Stimulated activated CD4-positive, alpha-beta T cell treated with anti-CD3 and anti-CD28 coated beads, TNF-alpha, amount 100 ng/mL, for 48 hours (primary cell): ENCODE measurements at regions not wholly inside any gene's neighbourhood (a gene's known extent, or its start where the extent isn't known, plus 50 kb on each side); places are given as distances from the start of the nearest gene placed in this dataset.
"Not testable (repeated sequence)": the region's sequence is repeated elsewhere in the genome, so short reads cannot be mapped to it uniquely, and the experiment has no call there.

ENCODE experiments used
- DNase-seq, 3 donors: peaks; one replicate each; pipeline ENCODE4 v3.0.0-alpha.2; 2020; ENCODE audit warnings: low read depth in 3 of 3

DNA sequence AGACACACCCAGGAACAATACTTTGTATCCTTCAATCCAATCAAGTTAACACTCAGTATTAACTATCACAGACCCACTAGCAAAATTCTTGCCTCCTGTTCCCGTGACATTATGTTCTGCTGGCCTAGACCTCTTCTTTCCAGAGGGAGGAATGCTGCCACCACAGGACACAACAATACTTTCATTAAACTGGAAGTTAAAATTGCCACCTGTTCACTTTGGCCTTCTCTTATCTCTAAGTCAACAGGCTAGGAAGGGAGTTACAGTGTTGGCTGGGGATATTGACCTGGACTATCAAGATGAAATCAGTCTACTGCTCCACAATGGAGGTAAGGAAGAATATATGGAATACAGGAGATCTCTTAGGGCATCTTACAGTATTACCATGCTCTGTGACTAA is 1000.4 kb upstream of the GBE1 start:
- no peak for DNase-seq

DNA sequence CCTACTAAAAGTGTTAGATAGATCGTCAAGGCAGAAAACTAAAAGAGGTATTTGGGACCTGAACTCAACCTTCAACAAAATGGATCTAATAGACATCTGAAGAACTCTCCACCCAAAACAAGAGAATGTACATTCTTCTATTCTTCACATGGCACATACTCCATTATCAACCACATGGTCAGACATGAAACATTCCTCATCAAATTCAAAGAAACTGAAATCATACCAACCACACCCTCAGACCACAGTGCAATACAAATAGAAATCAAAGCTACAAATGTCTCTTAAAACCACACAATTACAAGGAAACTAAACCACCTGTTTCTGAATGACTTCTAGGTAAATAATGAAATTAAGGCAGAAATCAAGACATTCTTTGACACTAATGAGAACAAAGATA is 984.1 kb upstream of the GBE1 start:
- DNase-seq, result no peak

DNA sequence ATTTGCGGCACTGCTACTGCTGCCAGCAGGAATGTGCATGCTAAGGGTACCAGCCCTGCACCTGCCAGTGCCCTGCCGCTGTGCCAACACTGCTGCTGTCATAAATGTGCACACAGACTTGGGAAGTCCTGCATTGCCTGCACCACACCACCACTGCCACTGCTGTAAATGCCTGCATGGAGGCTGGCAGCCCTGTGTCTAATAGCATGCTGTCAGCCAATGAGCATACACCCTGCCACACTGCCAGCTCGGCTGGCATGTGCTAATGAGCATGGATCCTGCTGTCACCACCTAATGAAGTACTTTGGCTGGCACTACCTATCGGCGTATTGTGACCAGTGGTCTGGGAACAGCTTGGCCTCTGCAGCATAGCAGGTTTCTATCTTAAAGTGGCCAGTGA is 981.8 kb upstream of the GBE1 start:
- DNase-seq, result no peak

DNA sequence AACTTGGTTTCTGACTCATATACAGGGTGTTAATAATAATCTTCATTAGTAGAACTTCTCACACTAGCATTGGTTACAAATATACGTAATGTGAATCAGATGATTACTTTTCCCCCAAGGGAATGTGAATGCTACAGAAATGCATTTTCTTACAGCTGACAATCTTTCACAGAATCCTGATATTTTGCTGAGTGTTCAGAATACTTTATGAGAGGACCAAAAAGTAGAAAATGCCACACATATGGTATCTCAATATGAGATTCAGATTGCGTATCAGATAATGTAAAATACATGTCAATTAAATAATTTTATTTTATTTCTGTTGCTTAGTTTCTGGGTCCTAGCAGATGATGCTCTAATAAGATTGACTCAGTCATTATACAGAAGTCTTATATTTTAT is 979.9 kb upstream of the GBE1 start:
- no peak for DNase-seq

DNA sequence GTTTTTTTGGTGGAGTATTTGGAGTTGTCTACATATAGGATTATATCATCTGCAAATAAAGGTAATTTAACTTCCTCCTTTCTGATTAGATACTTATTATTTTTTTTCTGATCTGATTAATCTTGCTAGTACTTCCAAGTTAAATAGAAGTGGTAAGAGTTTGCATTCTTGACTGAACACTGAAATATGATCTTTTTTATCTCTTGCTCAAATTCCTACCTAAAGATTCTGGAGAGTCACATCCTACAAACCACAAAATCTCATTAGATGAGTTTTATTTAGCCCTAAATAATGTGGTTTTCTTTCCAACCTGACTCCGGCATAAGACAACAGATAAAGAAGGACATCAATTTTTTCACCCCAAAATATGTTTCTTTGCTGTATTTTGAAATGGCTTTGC is 977.9 kb upstream of the GBE1 start:
- no peak for DNase-seq

DNA sequence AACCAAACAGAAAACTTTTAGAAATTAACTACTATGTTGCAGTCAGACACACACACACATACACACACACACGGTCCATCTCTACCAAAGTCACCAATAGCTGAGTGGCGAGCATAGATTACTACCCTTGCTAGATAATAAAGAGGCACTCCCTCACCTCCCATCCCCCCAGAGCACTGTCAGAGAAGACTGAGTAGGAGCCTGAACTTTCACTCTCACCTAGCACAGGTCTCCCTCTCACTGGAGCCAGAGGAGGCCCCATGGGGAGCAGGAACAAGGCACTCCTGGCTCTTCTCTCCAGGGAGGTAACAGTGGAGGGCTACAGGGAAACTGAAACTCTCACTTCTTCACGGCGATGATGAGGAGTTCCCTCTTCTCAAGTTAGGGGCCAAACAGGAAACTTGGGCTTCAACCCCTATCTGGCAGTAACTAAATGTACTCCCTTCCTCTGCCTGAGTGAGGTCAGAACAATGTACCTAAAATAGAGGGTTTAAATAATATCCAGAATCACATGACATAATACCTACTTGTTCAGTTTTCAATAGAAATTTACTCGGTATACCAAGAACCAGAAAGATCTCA is 975.3 kb upstream of the GBE1 start:
- no peak for DNase-seq

DNA sequence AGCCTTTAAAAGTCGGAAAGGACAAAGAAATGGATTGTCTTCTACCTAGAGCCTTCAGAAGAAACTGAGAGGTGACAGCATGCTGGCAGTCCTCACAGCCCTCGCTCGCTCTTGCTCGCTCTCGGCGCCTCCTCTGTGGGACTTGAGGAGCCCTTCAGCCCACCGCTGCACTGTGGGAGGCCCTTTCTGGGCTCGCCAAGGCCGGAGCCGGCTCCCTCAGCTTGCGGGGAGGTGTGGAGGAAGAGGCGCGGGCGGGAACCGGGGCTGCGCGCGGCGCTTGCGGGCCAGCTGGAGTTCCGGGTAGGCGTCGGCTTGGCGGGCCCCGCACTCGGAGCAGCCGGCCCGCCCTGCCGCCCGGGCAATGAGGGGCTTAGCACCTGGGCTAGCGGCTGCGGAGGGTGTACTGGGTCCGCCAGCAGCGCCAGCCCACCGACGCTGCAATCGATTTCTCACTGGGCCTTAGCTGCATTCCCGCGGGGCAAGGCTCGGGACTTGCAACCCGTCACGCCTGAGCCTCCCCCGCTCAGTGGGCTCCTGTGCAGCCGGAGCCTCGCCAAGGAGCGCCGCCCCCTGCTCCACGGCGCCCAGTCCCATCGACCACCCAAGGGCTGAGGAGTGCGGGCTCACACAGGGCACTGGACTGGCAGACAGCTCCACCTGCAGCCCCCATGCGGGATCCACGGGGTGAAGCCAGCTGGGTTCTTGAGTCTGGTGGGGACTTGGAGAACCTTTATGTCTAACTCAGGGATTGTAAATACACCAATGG is 953.8 kb upstream of the GBE1 start:
- DNase-seq, result no peak

DNA sequence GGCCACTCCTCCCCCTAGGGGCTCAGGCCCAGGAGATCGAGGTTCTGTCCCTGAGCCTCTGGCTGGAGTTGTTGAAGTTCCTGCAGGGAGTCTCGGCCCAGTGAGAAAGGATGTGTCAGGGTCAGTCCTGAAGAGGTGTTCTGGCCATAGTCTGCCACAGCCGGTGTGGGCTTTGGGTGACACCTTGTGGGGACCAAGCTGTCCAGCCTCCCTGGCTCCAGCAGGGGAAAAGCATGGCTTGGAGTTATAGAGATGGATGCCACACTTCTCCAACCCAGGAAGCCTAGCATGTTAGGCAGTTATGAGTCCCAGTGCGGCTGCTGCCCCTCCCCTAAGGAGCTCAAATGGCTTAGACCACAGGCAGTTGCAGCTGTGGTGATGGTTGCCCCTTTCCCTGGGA is 945.6 kb upstream of the GBE1 start:
- no peak for DNase-seq

DNA sequence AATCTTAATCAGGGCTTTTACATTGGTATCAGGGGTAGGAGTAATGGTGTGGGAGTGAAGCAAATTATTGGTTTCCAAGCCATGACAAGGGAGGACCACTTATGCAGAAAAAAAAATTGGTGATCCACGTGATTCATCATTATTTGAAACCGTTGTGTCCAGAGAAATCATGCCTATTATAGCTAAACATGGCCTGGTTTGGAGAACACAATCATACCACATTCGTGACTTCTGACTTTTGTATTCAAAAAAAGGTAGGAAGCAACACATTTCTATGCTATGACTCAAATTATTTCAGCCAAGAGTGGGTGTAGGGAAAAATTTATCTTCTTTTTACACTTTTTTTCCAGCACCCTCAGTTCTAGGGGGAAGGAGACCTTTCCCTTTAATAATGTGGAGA is 924.3 kb upstream of the GBE1 start:
- DNase-seq, result no peak

DNA sequence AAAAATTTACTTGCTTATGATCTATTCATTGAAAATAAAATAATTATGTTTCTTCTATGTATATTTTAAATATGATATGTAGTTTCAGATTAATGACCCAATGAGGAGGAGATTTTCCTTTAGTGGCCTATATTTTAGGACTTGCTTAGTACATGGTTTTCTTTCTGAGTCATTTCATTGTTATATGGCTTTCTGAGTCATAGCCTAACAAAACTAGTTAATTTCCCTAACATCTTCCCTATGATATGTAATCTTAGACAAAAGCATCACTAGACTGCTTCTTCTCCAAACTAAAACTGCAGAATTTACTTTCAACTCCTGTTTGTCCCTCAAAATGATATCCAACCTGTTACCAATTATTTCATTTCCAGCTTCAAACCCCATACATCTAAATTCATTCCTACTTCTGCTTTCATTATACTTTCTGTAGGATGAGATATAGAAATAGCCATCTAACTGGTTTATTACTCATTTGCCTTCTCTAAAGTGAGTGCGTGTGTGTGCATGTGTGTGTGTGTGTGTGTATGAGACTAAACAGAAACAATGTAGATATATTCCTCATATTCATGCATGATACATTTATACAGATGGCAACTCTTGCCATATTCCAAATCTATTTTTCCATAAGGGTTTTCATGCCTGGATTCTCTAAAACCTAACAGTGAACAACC is 915.0 kb upstream of the GBE1 start:
- no peak for DNase-seq

DNA sequence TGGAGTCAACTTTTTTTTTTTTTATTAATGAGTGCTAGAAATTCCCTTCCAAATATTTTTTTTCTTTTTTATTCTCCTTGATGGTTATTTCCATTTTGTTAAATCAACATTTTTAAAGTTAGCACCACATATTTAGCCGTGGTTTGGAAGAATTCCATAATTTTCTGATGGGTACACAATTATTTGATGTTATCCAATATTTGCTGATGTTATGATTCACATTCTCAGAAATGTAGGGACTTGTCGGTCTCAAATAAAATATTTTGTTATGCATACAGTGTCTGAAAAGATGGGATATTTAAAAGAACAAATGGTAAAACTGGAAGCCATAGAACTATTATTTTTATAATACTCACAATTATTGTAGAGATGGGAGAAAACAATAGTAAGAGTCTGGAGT is 911.5 kb upstream of the GBE1 start:
- DNase-seq, result no peak

DNA sequence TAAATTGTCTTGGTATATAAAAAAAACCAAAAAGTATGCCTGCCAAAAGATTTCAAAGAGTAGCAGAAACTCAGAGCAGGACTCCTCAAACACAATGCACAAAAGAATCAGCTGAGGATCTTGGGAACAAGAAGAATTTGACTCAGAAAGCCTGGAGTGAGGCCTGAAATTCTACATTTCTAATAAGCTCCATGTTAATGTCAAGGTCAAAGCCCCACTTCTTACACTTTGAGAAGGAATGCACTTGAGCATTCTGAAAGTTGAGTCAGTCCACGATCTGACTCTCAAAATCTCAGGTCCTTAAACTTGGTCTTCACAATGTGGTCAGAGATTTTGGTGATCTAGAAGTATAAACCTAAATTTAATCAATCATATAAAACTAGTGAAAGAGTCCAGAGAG is 910.0 kb upstream of the GBE1 start:
- no peak for DNase-seq

DNA sequence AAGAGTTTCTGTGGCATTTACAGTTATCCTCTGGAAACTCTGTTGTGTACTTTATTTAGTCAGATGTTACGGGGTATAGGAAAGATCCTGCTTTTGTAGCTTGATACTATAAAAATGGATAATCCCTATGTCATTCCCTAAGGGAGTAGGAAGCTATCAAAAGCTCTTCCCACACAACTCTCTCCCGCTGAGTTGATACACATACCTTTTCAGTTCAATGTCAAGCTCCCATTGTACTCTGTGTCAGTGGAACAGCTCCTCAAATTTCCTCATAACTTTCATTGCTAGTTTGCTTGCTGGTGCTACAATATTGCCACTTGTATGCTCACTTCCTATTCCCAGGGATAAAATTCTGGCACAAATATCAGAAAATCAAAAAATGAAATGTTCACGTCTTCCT is 893.3 kb upstream of the GBE1 start:
- no peak for DNase-seq

DNA sequence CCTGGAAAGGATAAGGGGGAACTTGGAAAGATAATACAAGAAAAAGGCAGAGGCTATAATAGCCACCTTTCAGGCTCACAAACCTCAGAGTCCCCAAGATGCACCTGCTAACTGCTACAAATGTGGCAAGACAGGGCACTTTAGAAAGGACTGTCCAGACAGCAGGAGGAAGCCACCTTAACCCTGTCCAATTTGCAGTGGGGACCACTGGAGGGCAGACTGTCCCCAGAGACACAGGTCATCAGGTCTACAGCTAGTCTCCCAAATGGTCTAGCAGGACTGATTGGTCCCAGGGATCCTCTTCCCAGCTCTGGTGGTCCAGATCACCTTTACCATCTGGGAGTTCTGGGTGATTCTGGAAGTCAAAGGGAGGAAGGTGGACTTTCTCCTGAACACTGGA is 882.5 kb upstream of the GBE1 start:
- no peak for DNase-seq

DNA sequence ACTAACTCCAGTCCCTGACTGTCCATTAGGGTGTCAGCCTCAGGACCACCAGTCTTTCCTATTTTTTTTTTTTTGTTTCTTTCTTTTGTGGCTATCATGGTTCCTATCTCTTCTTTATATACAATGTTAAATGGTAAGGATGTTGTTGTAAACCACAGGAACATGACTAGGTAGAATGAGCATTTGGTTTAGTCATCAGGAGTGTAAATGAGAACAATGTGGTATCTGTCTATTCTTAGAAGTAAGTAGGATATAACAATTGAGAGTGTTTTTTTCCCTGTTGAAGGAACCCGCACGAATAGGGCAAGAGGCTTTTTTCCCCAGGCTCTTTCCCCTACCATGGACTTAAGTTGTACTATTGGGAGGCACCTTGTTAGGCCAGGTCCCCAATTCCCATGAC is 880.3 kb upstream of the GBE1 start:
- DNase-seq, result no peak

DNA sequence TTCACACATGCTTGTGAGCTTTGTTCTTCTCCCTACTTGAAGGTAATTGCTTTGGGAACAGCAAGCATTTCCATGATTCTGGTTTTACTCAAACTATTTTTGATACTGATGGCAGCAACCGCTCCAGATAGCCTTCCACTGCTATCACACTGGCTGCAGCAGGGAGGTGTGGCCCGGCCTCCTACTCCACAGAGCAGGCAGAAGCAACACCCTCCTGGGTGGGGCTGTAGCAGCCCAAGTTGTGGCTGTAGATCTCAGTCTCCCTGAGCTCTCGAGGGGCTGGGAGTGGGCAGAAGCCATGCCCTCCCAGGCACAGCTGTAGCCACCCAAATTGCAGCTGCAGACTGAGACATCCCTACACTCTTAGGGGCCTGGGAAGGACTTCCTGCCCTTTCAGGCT is 878.8 kb upstream of the GBE1 start:
- no peak for DNase-seq

DNA sequence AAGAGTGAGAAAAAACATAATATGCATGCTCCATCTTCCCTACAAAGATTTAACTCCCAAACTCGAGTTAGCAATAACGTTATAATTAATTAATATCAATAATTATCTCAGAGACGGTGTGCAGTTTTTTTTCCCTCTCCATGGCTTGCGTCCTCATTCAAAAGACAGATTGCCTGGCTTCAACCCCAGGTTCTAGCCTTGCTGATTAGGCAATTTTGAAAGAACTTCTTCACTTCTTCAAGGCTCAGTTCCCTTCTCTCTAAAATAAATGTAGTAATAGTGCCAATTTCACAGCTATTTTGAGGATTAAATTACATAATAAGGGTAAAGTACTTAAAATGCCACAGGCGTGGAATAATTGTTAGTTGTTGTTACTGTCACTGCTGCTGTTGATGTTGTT is 876.1 kb upstream of the GBE1 start:
- no peak for DNase-seq

DNA sequence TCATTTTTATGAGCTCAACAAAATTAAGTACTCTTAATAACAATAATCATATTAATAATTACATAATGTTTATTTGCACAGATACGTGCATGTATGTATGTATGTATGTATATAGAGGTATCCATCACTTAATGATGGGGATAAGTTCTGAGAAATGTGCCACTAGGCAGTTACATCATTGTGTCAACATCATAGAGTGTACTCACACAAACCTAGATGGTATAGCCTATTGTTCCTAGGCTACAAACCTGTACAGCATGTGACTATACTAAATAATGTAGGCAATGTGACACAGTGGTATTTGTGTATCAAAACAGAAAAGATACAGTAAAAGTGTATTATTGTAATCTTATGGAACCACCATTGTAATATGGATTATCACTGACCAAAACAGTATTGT is 874.7 kb upstream of the GBE1 start:
- no peak for DNase-seq

DNA sequence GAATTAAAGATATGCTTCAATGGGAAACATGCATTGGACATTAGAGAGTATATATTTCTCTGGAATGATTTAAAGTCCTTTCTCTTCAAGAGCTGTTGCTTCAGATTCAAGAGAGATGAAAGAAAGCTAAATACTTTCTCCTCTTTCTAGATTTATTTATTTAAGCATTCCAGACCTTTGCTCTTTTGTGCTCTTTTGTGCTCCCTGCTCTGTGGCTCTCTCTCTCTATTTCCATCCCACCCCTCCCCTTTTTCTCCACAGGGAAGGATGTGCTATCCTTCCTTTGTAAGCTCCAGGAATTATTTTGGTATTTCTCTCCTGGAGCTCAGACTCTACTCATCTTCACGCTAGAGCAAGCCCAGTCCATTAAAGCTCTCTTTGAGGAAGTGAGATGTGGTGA is 871.9 kb upstream of the GBE1 start:
- no peak for DNase-seq

DNA sequence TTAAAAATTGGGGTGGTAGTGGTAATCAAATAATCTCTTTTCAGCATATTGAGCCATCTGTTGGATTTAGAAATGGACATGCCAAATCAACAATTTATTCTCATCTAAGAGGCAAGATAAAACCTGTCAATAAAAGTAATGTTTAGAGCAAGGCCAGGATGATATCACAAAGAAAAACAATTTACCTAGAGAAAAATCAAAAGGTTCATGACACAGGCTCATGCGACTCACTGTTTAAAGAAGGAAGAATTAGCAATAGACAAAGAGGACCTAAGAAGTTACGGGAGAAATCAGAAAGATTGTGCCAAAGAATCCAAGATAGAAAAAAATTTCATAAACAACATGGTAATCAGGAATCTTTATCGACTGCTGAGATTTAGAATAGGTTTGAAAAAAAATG is 868.5 kb upstream of the GBE1 start:
- no peak for DNase-seq

DNA sequence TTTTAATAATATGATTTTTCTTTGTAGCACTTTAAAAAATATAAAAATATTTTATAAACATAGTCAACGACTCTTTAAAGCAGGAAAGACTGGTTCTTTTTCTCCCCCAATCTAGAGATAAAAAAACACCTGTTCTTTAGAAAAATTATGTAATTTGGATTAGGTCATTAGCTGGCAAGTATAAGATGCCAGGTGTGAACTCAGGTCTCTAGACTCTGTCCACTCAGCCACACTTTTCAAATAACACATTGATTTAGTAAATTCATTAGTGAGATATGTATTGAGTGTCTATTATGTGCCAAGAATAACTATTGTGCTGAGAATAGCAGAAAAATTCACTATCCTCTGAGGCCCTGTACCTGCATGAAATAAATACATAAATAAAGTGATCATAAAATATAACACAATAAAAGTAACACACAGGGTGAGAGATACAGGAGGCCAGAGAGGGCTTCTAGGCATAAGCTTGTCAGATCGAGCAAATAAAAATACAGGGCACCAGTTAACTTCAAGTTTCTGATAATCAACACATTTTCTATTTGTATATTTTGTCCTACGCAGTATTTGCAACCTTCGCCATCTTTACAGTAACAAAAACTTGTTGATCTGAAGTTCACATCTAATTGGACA is 867.1 kb upstream of the GBE1 start:
- no peak for DNase-seq

DNA sequence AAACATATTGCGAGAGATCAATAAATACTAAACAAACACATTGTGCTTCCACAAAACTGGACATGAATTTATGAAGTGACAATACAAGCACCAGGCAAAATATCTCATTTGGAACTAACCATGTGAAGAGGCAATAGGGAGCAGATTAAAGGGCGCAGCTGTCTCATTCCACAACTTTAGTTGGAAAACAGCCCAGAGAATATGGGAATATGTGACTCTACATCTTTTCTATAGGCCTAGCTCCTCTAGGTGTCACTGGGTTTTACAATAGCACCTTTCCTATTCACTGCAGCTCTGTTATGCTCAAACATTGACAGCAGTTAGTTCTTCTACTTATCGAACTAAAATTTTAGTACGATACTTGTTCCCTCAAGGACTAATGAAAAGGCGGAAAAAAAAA is 866.3 kb upstream of the GBE1 start:
- DNase-seq, result no peak

DNA sequence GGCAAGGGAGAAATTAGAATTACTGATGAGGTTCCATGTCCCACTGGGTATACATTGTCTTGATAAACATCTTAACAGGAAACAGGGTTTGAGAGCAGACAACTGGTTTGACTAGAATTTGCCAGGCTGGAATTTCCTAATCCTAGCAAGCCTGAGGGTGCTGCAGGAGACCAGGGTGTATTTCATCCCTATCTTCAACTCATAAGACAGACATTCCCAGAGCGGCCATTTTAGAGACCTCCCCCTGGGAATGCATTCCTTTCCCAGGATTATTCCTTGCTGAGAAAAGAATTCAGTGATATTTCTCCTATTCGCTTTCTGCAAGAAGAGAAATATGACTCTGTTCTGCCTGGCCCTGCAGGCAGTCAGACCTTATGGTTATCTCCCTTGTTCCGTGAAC is 859.3 kb upstream of the GBE1 start:
- DNase-seq, result not testable (repeated sequence)
